ENCODE measurements at regions not wholly inside any gene's neighbourhood (a gene's known extent, or its start where the extent isn't known, plus 50 kb on each side); places are given as distances from the start of the nearest gene placed in this dataset.
A peak's percentile ranks its signal among the peaks of the same experiment; 100 is the strongest.

DNA sequence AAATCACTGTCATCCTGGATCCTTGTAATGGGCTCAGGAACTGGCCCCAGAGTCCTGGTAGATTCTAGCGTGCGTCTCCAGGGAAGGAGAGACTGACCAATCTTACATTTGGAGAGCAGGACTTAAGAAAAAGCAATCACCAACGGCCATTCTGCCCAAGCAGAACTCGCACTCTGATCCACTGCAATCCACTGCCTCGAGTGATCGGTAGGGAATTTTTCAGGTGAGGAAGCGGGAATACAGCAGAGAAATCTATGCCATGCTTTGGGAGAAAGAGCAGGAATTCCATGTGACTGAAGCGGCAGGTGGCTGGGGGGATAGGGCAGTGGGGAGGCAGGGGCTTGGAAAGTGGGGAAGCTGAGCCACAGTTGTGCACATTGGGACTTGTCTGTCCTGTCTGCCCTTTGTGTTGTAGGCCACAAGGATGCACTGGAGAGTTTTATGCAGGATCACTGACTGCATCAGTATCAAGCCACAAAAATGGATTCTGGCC is 143.9 kb upstream of the HS3ST2 start:
- intact Hi-C loops (cut with micrococcal nuclease; ENCODE audit: unreplicated experiment) = no loop called here
- peak overlapping the region; percentile 74 for H2AFZ ChIP-seq (ENCODE audit: low read length)

DNA sequence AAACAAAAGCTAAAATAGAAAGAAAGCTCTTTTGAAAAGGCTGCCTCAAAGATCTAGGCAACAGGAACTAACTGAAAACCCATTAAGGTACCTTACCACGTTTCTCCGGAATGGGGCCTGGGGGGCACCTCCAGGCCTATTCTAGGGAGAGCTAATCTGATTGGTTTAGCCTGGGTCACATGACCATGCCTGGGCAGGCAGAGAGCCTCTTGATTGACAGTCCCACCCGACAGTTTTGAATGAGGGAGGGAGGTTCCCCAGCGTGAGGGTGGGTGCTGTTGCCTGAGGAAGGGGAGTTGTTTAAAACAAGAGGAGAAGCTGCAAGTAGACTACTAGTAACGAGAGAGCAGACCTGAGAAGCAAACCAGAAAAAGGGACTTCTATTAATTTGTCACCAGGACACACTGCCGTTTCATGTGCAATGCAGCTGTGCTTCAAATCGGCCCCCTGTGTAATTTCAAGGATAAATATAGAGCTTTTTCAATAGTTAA is 143.4 kb upstream of the HS3ST2 start:
- no TSS peak for BruUV-seq (replicated peaks)
- Histone ChIP-seq H3K27ac (ENCODE audit: low read depth, low read length, poor library complexity, severe bottlenecking) (no peak overlapping the region), H3K36me3 (ENCODE audit: insufficient read depth, low read length) (no peaks in the 10 kb centered on the region)

More for the DNA sequence above, 143.9 kb upstream of the HS3ST2 start:
- no peaks in the 10 kb centered on the region for H3K79me2 ChIP-seq (ENCODE audit: insufficient read depth, low read depth, low read length)
- no peak for DNase-seq (ENCODE audit: low spot score)
- H3K4me2 ChIP-seq (ENCODE audit: low read length) = peak overlapping the region; percentile 53; the same call in 1 of the 2 replicates
- ChIA-PET CTCF (ENCODE audit: unreplicated experiment) (no interaction called here), POLR2A (interaction anchor here (0.8 kb wide), 1 partner anchor 26 kb away, joined by 4 read pairs; no protein-coding TSS in a partner anchor)
- H3K4me1 ChIP-seq (ENCODE audit: insufficient read depth, low read length, poor library complexity, severe bottlenecking) = peaks cover 9% of the 10 kb centered on the region
- no peak overlapping the region for H3K4me3 ChIP-seq (ENCODE audit: low read depth, low read length, poor library complexity, severe bottlenecking)
- H3K9me3 ChIP-seq (ENCODE audit: low read length) = no peaks in the 10 kb centered on the region
- H4K20me1 ChIP-seq (ENCODE audit: insufficient read depth, low read length) = no peaks in the 10 kb centered on the region
- BruUV-seq (replicated peaks) = no TSS peak
- no peak overlapping the region for H3K27ac ChIP-seq (ENCODE audit: low read depth, low read length, poor library complexity, severe bottlenecking)
- H3K36me3 ChIP-seq (ENCODE audit: insufficient read depth, low read length) = no peaks in the 10 kb centered on the region
- no peaks in the 10 kb centered on the region for H3K9me2 ChIP-seq (ENCODE audit: insufficient read depth, low read length)
- TF ChIP-seq, protein P1, sequence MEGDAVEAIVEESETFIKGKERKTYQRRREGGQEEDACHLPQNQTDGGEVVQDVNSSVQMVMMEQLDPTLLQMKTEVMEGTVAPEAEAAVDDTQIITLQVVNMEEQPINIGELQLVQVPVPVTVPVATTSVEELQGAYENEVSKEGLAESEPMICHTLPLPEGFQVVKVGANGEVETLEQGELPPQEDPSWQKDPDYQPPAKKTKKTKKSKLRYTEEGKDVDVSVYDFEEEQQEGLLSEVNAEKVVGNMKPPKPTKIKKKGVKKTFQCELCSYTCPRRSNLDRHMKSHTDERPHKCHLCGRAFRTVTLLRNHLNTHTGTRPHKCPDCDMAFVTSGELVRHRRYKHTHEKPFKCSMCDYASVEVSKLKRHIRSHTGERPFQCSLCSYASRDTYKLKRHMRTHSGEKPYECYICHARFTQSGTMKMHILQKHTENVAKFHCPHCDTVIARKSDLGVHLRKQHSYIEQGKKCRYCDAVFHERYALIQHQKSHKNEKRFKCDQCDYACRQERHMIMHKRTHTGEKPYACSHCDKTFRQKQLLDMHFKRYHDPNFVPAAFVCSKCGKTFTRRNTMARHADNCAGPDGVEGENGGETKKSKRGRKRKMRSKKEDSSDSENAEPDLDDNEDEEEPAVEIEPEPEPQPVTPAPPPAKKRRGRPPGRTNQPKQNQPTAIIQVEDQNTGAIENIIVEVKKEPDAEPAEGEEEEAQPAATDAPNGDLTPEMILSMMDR (conservative IDR thresholded peaks at IDR 0.05; ENCODE audit: low read length) = no peak
- no peak for TF ChIP-seq EZH2phosphoT487 (IDR thresholded peaks at IDR 0.05; ENCODE audit: borderline replicate concordance, low read depth, low read length)

More for the DNA sequence above, 143.4 kb upstream of the HS3ST2 start:
- Histone ChIP-seq H3K9me2 (ENCODE audit: insufficient read depth, low read length) (no peaks in the 10 kb centered on the region), H4K20me1 (ENCODE audit: insufficient read depth, low read length) (no peaks in the 10 kb centered on the region), H2AFZ (ENCODE audit: low read length) (peak overlapping the region; percentile 74), H3K4me3 (ENCODE audit: low read depth, low read length, poor library complexity, severe bottlenecking) (no peak overlapping the region), H3K4me2 (ENCODE audit: low read length) (peak overlapping the region; percentile 53), H3K79me2 (ENCODE audit: insufficient read depth, low read depth, low read length) (no peaks in the 10 kb centered on the region), H3K4me1 (ENCODE audit: insufficient read depth, low read length, poor library complexity, severe bottlenecking) (peaks cover 9% of the 10 kb centered on the region), H3K9me3 (ENCODE audit: low read length) (no peaks in the 10 kb centered on the region)
- CTCF ChIA-PET (ENCODE audit: unreplicated experiment) = no interaction called here
- POLR2A ChIA-PET = interaction anchor here (0.5 to 0.8 kb wide), 3 partner anchors 25 to 1096 kb away, joined by 4 to 6 read pairs (median 4); no protein-coding TSS in a partner anchor
- intact Hi-C loops (cut with micrococcal nuclease; ENCODE audit: unreplicated experiment) = no loop called here
- TF ChIP-seq, protein P1 (conservative IDR thresholded peaks at IDR 0.05; ENCODE audit: low read length) = no peak
- TF ChIP-seq EZH2phosphoT487 (IDR thresholded peaks at IDR 0.05; ENCODE audit: borderline replicate concordance, low read depth, low read length) = no peak
- peak; percentile 80 for DNase-seq (ENCODE audit: low spot score)

Measured in OCI-LY7 (cell line).